Astrocyte (in vitro differentiated cells and primary cell): ENCODE measurements at regions not wholly inside any gene's neighbourhood (a gene's known extent, or its start where the extent isn't known, plus 50 kb on each side); places are given as distances from the start of the nearest gene placed in this dataset.

Experiments
- DNase-seq: peaks from one replicate; pipeline ENCODE4 v3.0.0-alpha.2; 2010; ENCODE audit warnings: low read depth
- FAIRE-seq: peaks from 2 replicates; lab custom pipeline; 2011; peaks lifted over from hg19 to GRCh38; lab: Jason Lieb, UNC
- H2AFZ ChIP-seq: 2 replicates; pipeline ENCODE4 v1.6.0; 2012; ENCODE audit warnings: low read depth, low read length, inconsistent platforms
- H3K27ac ChIP-seq: 2 replicates; pipeline ENCODE4 v1.5.1; 2011; ENCODE audit warnings: low read depth, low read length, inconsistent platforms
- H3K27me3 ChIP-seq: 2 replicates; pipeline ENCODE4 v1.6.0; 2011; ENCODE audit warnings: low read length, inconsistent platforms; ENCODE audit not compliant: insufficient read depth
- H3K36me3 ChIP-seq: 2 replicates; pipeline ENCODE4 v1.5.1; 2011; ENCODE audit warnings: low read length, inconsistent platforms; ENCODE audit not compliant: insufficient read depth
- H3K4me1 ChIP-seq: 2 replicates; pipeline ENCODE4 v1.5.1; 2011; ENCODE audit warnings: low read length, inconsistent platforms; ENCODE audit not compliant: insufficient read depth
- H3K4me2 ChIP-seq: 2 replicates; pipeline ENCODE4 v1.6.0; 2012; ENCODE audit warnings: low read length, inconsistent platforms
- H3K4me3 ChIP-seq: 2 replicates; pipeline ENCODE4 v1.5.1; 2011; ENCODE audit warnings: low read depth, mild to moderate bottlenecking, low read length, inconsistent platforms; ENCODE audit not compliant: insufficient read depth
- H3K79me2 ChIP-seq: 2 replicates; pipeline ENCODE4 v1.6.0; 2012; ENCODE audit warnings: mild to moderate bottlenecking, low read length, inconsistent platforms; ENCODE audit not compliant: insufficient read depth
- H3K9ac ChIP-seq: 2 replicates; pipeline ENCODE4 v1.6.0; 2012; ENCODE audit warnings: mild to moderate bottlenecking, low read length, inconsistent platforms
- H3K9me3 ChIP-seq: 2 replicates; pipeline ENCODE4 v1.5.1; 2012; ENCODE audit warnings: low read depth, mild to moderate bottlenecking, low read length, inconsistent platforms; ENCODE audit not compliant: insufficient read depth
- H4K20me1 ChIP-seq: 2 replicates; pipeline ENCODE4 v1.6.0; 2012; ENCODE audit warnings: low read length, inconsistent platforms; ENCODE audit not compliant: insufficient read depth
- H3K27ac Mint-ChIP-seq: one replicate; pipeline ENCODE4 v1.8.0; 2021; ENCODE audit warnings: mild to moderate bottlenecking, mixed read lengths; ENCODE audit not compliant: unreplicated experiment
- H3K27me3 Mint-ChIP-seq: one replicate; pipeline ENCODE4 v1.8.0; 2021; ENCODE audit warnings: low read depth, mixed read lengths; ENCODE audit not compliant: unreplicated experiment
- H3K36me3 Mint-ChIP-seq: one replicate; pipeline ENCODE4 v1.8.0; 2021; ENCODE audit warnings: low read depth, mixed read lengths; ENCODE audit not compliant: unreplicated experiment
- H3K4me1 Mint-ChIP-seq: one replicate; pipeline ENCODE4 v1.8.0; 2021; ENCODE audit warnings: low read depth, mixed read lengths; ENCODE audit not compliant: unreplicated experiment
- H3K4me3 Mint-ChIP-seq: one replicate; pipeline ENCODE4 v1.8.0; 2021; ENCODE audit warnings: mild to moderate bottlenecking, moderate library complexity, mixed read lengths; ENCODE audit not compliant: unreplicated experiment
- H3K9me3 Mint-ChIP-seq: one replicate; pipeline ENCODE4 v1.8.0; 2021; ENCODE audit warnings: mild to moderate bottlenecking, mixed read lengths; ENCODE audit not compliant: unreplicated experiment
- EZH2 ChIP-seq: IDR thresholded peaks from 2 replicates; pipeline ENCODE4 v1.6.1; 2012; ENCODE audit warnings: mild to moderate bottlenecking, low read length, inconsistent platforms; ENCODE audit not compliant: insufficient read depth
- TF ChIP-seq, protein P1 (sequence below): IDR thresholded peaks from 2 replicates; pipeline ENCODE4 v1.5.1; 2011; ENCODE audit warnings: low read depth, mild to moderate bottlenecking, inconsistent platforms, low read length, moderate library complexity; ENCODE audit not compliant: insufficient read depth

GRCh38 chr2:64799592-64800252, 146.0 kb upstream of the SERTAD2 start:
- Histone ChIP-seq H3K36me3 (no peaks in the 10 kb centered on the region), H3K9ac (no peak overlapping the region), H3K79me2 (no peaks in the 10 kb centered on the region), H3K27ac (no peak overlapping the region), H3K4me1 (peaks cover 18% of the 10 kb centered on the region), H4K20me1 (no peaks in the 10 kb centered on the region), H2AFZ (no peak overlapping the region), H3K27me3 (no peaks in the 10 kb centered on the region), H3K4me3 (no peak overlapping the region), H3K4me2 (no peak overlapping the region), H3K9me3 (no peaks in the 10 kb centered on the region)
- no peak overlapping the region for H3K27ac Mint-ChIP-seq
- TF ChIP-seq, protein P1, sequence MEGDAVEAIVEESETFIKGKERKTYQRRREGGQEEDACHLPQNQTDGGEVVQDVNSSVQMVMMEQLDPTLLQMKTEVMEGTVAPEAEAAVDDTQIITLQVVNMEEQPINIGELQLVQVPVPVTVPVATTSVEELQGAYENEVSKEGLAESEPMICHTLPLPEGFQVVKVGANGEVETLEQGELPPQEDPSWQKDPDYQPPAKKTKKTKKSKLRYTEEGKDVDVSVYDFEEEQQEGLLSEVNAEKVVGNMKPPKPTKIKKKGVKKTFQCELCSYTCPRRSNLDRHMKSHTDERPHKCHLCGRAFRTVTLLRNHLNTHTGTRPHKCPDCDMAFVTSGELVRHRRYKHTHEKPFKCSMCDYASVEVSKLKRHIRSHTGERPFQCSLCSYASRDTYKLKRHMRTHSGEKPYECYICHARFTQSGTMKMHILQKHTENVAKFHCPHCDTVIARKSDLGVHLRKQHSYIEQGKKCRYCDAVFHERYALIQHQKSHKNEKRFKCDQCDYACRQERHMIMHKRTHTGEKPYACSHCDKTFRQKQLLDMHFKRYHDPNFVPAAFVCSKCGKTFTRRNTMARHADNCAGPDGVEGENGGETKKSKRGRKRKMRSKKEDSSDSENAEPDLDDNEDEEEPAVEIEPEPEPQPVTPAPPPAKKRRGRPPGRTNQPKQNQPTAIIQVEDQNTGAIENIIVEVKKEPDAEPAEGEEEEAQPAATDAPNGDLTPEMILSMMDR, result no peak
- TF ChIP-seq EZH2, result no peak
- DNase-seq, result no peak
- no peaks in the 10 kb centered on the region for H3K9me3 Mint-ChIP-seq
- H3K27me3 Mint-ChIP-seq, result peaks cover 3% of the 10 kb centered on the region
- no peak overlapping the region for H3K4me3 Mint-ChIP-seq
- no peaks in the 10 kb centered on the region for H3K36me3 Mint-ChIP-seq
- H3K4me1 Mint-ChIP-seq, result peaks cover 10% of the 10 kb centered on the region
- FAIRE-seq, result no peak

DNA sequence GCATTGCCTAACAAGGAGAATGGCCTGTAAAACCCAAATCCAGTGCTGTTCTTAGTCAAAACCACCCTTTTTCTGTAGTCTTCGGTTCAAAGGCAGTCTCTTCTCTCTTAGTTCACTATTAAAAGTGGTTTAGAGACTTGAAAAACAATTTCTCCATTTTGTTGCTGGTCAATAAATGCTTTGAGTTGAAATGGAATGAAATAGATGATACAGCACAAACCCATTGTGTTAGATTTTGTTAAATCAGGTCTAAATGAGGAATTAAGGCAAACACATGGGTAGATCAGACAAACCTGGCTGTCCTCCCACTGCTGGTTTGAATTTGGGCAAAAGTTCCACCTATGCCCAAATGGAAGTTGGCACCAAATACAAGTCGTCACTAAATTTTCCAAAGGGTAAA, 150.1 kb upstream of the SERTAD2 start:
- Mint-ChIP-seq H3K27ac (no peak overlapping the region), H3K27me3 (peaks cover 3% of the 10 kb centered on the region), H3K9me3 (no peaks in the 10 kb centered on the region), H3K36me3 (no peaks in the 10 kb centered on the region), H3K4me1 (peaks cover 31% of the 10 kb centered on the region), H3K4me3 (no peak overlapping the region)
- Histone ChIP-seq H3K4me3 (no peak overlapping the region), H3K27me3 (no peaks in the 10 kb centered on the region), H3K9ac (no peak overlapping the region), H2AFZ (no peak overlapping the region), H3K4me2 (no peak overlapping the region), H3K79me2 (no peaks in the 10 kb centered on the region), H4K20me1 (no peaks in the 10 kb centered on the region), H3K9me3 (no peaks in the 10 kb centered on the region), H3K4me1 (peaks cover 25% of the 10 kb centered on the region), H3K27ac (no peak overlapping the region), H3K36me3 (no peaks in the 10 kb centered on the region)
- DNase-seq (no peak), FAIRE-seq (no peak)
- TF ChIP-seq, protein P1, result no peak
- no peak for TF ChIP-seq EZH2

DNA sequence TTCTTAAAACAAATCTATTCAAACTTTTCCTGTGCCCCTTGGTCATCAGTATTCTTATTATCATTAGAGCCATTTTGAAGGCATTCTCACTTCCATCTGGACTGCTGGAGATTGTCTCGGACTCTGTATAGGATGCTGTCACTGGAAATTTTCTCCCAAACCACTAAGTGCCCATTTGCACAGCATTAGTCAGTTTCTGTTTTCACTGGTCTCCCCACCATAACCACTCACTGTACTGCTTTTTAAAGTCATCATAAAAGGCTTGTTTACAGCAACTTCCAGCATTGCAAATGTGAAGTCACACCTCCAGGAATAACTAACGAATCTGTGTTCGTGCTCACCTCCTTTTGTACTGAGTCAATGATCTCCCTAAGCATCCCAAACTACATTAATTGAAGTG, 150.9 kb upstream of the SERTAD2 start:
- H3K4me3 ChIP-seq, result no peak overlapping the region
- H3K36me3 Mint-ChIP-seq, result no peaks in the 10 kb centered on the region
- H3K27ac Mint-ChIP-seq, result no peak overlapping the region
- no peaks in the 10 kb centered on the region for H4K20me1 ChIP-seq
- H3K9me3 ChIP-seq, result no peaks in the 10 kb centered on the region
- no peak overlapping the region for H2AFZ ChIP-seq
- H3K27me3 Mint-ChIP-seq, result peaks cover 3% of the 10 kb centered on the region
- no peak for FAIRE-seq
- no peak overlapping the region for H3K4me3 Mint-ChIP-seq
- H3K27ac ChIP-seq, result no peak overlapping the region
- H3K9me3 Mint-ChIP-seq, result no peaks in the 10 kb centered on the region
- peak; percentile 48 for DNase-seq
- H3K4me1 ChIP-seq, result peaks cover 24% of the 10 kb centered on the region
- H3K9ac ChIP-seq, result no peak overlapping the region
- no peaks in the 10 kb centered on the region for H3K27me3 ChIP-seq
- no peaks in the 10 kb centered on the region for H3K79me2 ChIP-seq
- peaks cover 31% of the 10 kb centered on the region for H3K4me1 Mint-ChIP-seq
- H3K4me2 ChIP-seq, result no peak overlapping the region
- TF ChIP-seq, protein P1, result no peak
- no peak for TF ChIP-seq EZH2
- H3K36me3 ChIP-seq, result no peaks in the 10 kb centered on the region
